ENCODE measurements at regions not wholly inside any gene's neighbourhood (a gene's known extent, or its start where the extent isn't known, plus 50 kb on each side); places are given as distances from the start of the nearest gene placed in this dataset.

DNA sequence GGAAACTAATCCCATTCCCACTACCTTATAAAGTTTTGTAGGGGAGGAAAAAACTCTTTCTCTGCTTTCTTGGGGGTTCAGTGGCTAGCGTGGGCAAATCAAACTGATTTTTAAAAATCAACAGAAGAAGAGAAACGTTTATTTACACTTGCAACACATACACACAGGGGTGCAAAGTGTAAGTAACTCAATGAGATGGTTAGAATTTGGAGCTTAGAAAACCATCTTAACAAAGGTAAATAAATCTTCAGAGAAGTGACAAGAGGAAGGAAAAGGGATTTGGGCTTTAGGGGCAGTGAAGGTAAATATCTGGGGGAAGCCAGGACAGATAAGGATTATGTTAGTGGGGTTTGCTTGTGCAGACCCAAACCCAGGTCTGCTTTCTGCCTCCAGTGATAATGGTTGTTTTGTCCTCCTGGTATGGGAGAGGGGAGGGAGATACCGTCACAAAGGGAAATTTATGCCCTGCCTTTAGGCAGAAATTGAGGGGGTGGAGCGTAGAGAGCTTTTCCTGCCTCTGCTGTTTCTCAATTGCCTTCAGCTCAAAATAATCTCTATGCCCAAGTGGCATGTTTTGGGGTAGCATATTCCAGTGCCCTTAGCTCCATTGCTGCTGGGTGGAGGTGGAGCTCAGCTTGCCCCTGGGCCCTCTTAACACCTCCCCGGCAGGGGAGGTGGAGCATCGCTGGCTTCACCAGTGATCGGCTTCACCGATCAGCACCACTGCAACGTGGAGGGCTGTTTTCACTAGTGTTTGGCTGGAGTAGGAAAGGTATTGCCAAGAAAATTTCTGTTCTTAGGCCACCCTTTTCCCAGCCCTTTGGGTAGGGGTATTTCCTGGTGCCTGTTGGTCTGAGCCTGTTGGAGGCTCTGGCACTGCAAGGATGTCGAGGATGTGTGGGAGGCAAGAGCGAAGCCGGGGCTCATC lies 92.2 kb downstream of the TEX51 start:
- no peak for DNase-seq (ENCODE audit: low spot score)

DNA sequence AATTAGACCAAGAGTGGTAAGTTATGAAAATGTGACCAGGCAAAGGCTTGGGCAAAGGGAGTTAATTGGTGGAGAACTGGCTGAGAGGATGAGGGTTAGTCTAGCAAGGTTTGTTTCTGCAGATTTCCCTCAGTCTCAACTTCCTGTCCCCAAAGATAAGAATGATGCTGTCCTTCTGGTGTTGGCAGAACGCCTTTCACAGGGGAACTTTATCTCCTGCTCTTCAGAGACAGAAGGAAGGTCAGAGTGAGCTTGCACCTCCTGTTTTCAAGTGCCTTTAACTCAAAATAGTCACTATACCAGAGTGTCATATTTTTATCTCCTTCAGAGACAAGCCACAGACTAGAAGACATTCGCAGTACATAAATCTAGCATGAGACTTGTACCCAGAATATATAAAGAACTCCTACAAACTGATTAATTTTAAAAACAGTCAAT lies 95.7 kb downstream of the TEX51 start:
- DNase-seq (ENCODE audit: low spot score), result no peak

GRCh38 chr2:126995621-126996377 lies 97.1 kb downstream of the TEX51 start:
- no peak for DNase-seq (ENCODE audit: low spot score)

GRCh38 chr2:126996378-126996699 lies 97.6 kb downstream of the TEX51 start:
- DNase-seq (ENCODE audit: low spot score), result no peak

All from hematopoietic multipotent progenitor cell treated with erythropoietin and hydrocortisone succinate and interleukin-3 and kit ligand, for 17 days (in vitro differentiated cells).